ENCODE measurements at regions not wholly inside any gene's neighbourhood (a gene's known extent, or its start where the extent isn't known, plus 50 kb on each side); places are given as distances from the start of the nearest gene placed in this dataset.
"Not testable (repeated sequence)": the region's sequence is repeated elsewhere in the genome, so short reads cannot be mapped to it uniquely, and the experiment has no call there.

GRCh38 chr6:146984251-146984924 lies 219.8 kb upstream of the STXBP5 start:
- peak; percentile 68 for DNase-seq (ENCODE audit: low read depth)
- TF ChIP-seq CTCF (conservative IDR thresholded peaks at IDR 0.05; ENCODE audit: low read depth, low read length) = no peak

GRCh38 chr6:146985111-146985510 lies 219.1 kb upstream of the STXBP5 start:
- no peak for DNase-seq (ENCODE audit: low read depth)
- no peak for TF ChIP-seq CTCF (conservative IDR thresholded peaks at IDR 0.05; ENCODE audit: low read depth, low read length)

More at GRCh38 chr6:146984251-146984924, 219.8 kb upstream of the STXBP5 start:
- no peak overlapping the region for H3K4me3 ChIP-seq (ENCODE audit: low read depth, low read length)

GRCh38 chr6:146985966-146986365 lies 218.3 kb upstream of the STXBP5 start:
- no peak for DNase-seq (ENCODE audit: low read depth)

More at GRCh38 chr6:146985111-146985510, 219.1 kb upstream of the STXBP5 start:
- no peak overlapping the region for H3K4me3 ChIP-seq (ENCODE audit: low read depth, low read length)

GRCh38 chr6:146987938-146988337 lies 216.3 kb upstream of the STXBP5 start:
- not testable (repeated sequence) for DNase-seq (ENCODE audit: low read depth); H3K4me3 ChIP-seq (ENCODE audit: low read depth, low read length)

More at GRCh38 chr6:146985966-146986365, 218.3 kb upstream of the STXBP5 start:
- no peak overlapping the region for H3K4me3 ChIP-seq (ENCODE audit: low read depth, low read length)
- TF ChIP-seq CTCF (conservative IDR thresholded peaks at IDR 0.05; ENCODE audit: low read depth, low read length) = no peak

- no peak for TF ChIP-seq CTCF (conservative IDR thresholded peaks at IDR 0.05; ENCODE audit: low read depth, low read length)
- H3K4me3 ChIP-seq (ENCODE audit: low read depth, low read length) = no peak overlapping the region
- no peak for DNase-seq (ENCODE audit: low read depth)
Observed at GRCh38 chr6:146989860-146990259, 214.4 kb upstream of the STXBP5 start.

GRCh38 chr6:146990284-146990683 lies 213.9 kb upstream of the STXBP5 start:
- DNase-seq (ENCODE audit: low read depth) = peak; percentile 77
- no peak for TF ChIP-seq CTCF (conservative IDR thresholded peaks at IDR 0.05; ENCODE audit: low read depth, low read length)

GRCh38 chr6:146990821-146991798 lies 213.1 kb upstream of the STXBP5 start:
- no peak for TF ChIP-seq CTCF (conservative IDR thresholded peaks at IDR 0.05; ENCODE audit: low read depth, low read length)
- peak; percentile 81 for DNase-seq (ENCODE audit: low read depth)
- H3K4me3 ChIP-seq (ENCODE audit: low read depth, low read length) = no peak overlapping the region

More at GRCh38 chr6:146990284-146990683, 213.9 kb upstream of the STXBP5 start:
- no peak overlapping the region for H3K4me3 ChIP-seq (ENCODE audit: low read depth, low read length)

Data from choroid plexus epithelial cell (primary cell).